H9 (cell line): ENCODE measurements at regions not wholly inside any gene's neighbourhood (a gene's known extent, or its start where the extent isn't known, plus 50 kb on each side); places are given as distances from the start of the nearest gene placed in this dataset.

Experiments used
- DNase-seq: peaks from one replicate; pipeline ENCODE4 v3.0.0-alpha.2; 2017
- H2AFZ ChIP-seq: one replicate; pipeline ENCODE4 v1.6.1; 2013; ENCODE audit warnings: mild to moderate bottlenecking, low read length, control low read depth, moderate library complexity
- H2AK5ac ChIP-seq: 2 replicates; pipeline ENCODE4 v1.6.1; 2013; ENCODE audit warnings: low read length, control low read depth, mixed read lengths; ENCODE audit not compliant: insufficient read length
- H2BK120ac ChIP-seq: one replicate; pipeline ENCODE4 v1.6.1; 2013; ENCODE audit warnings: low read depth, mild to moderate bottlenecking, low read length, control low read depth, inconsistent platforms; ENCODE audit not compliant: poor library complexity, severe bottlenecking
- H2BK12ac ChIP-seq: 2 replicates; pipeline ENCODE4 v1.6.1; 2013; ENCODE audit warnings: low read length, control low read depth, mixed read lengths, low read depth; ENCODE audit not compliant: insufficient read length
- H2BK15ac ChIP-seq: 2 replicates; pipeline ENCODE4 v1.6.1; 2013; ENCODE audit warnings: low read depth, low read length, control low read depth
- H2BK20ac ChIP-seq: one replicate; pipeline ENCODE4 v1.6.1; 2013; ENCODE audit warnings: low read depth, mild to moderate bottlenecking, low read length, control low read depth, inconsistent platforms; ENCODE audit not compliant: poor library complexity, severe bottlenecking
- H2BK5ac ChIP-seq: 2 replicates; pipeline ENCODE4 v1.6.1; 2013; ENCODE audit warnings: low read length, control low read depth, mixed read lengths; ENCODE audit not compliant: insufficient read length
- H3K14ac ChIP-seq: 2 replicates; pipeline ENCODE4 v1.6.1; 2013; ENCODE audit warnings: low read length, control low read depth; ENCODE audit not compliant: insufficient read depth
- H3K18ac ChIP-seq: 2 replicates; pipeline ENCODE4 v1.6.1; 2013; ENCODE audit warnings: low read depth, mild to moderate bottlenecking, mixed read lengths, low read length, control low read depth; ENCODE audit not compliant: insufficient read length
- H3K23ac ChIP-seq: 2 replicates; pipeline ENCODE4 v1.6.1; 2013; ENCODE audit warnings: low read length, control low read depth, mixed read lengths, low read depth; ENCODE audit not compliant: insufficient read length
- H3K23me2 ChIP-seq: 2 replicates; pipeline ENCODE4 v1.6.1; 2013; ENCODE audit warnings: low read depth, mild to moderate bottlenecking, mixed read lengths, low read length, control low read depth; ENCODE audit not compliant: insufficient read length, poor library complexity, severe bottlenecking
- H3K27ac ChIP-seq: 2 replicates; pipeline ENCODE4 v1.5.1; 2013; ENCODE audit warnings: low read length, control low read depth, mixed read lengths, low read depth; ENCODE audit not compliant: insufficient read length
- H3K27me3 ChIP-seq: 2 replicates; pipeline ENCODE4 v1.6.1; 2013; ENCODE audit warnings: low read length, control low read depth, inconsistent platforms; ENCODE audit not compliant: insufficient read depth
- H3K4ac ChIP-seq: 2 replicates; pipeline ENCODE4 v1.6.1; 2013; ENCODE audit warnings: low read depth, mild to moderate bottlenecking, control low read depth, inconsistent platforms, low read length, moderate library complexity
- H3K4me1 ChIP-seq: 2 replicates; pipeline ENCODE4 v1.6.1; 2013; ENCODE audit warnings: low read length, control low read depth, inconsistent platforms; ENCODE audit not compliant: insufficient read depth
- H3K4me2 ChIP-seq: 2 replicates; pipeline ENCODE4 v1.6.1; 2013; ENCODE audit warnings: low read length, control low read depth, mixed read lengths; ENCODE audit not compliant: insufficient read length, insufficient read depth
- H3K56ac ChIP-seq: 2 replicates; pipeline ENCODE4 v1.6.1; 2013; ENCODE audit warnings: low read depth, mild to moderate bottlenecking, mixed read lengths, low read length, control low read depth; ENCODE audit not compliant: insufficient read length
- H3K79me1 ChIP-seq: 2 replicates; pipeline ENCODE4 v1.6.1; 2013; ENCODE audit warnings: low read depth, mild to moderate bottlenecking, moderate library complexity, low read length, control low read depth, inconsistent platforms; ENCODE audit not compliant: insufficient read depth, poor library complexity, severe bottlenecking
- H3K79me2 ChIP-seq: 2 replicates; pipeline ENCODE4 v1.6.1; 2013; ENCODE audit warnings: low read length, control low read depth, inconsistent platforms; ENCODE audit not compliant: insufficient read depth
- H3K9ac ChIP-seq: 2 replicates; pipeline ENCODE4 v1.6.1; 2013; ENCODE audit warnings: low read length, control low read depth, mixed read lengths; ENCODE audit not compliant: insufficient read length; ENCODE audit errors: extremely low read depth
- H3K9me3 ChIP-seq: one replicate; pipeline ENCODE4 v1.6.1; 2013; ENCODE audit warnings: low read depth, low read length, inconsistent platforms; ENCODE audit not compliant: control insufficient read depth
- H3T11ph ChIP-seq: one replicate; pipeline ENCODE4 v1.6.1; 2013; ENCODE audit warnings: mild to moderate bottlenecking, low read length, control low read depth, inconsistent platforms
- H4K20me1 ChIP-seq: one replicate; pipeline ENCODE4 v1.6.1; 2013; ENCODE audit not compliant: control insufficient read depth, insufficient read length, insufficient read depth
- H4K5ac ChIP-seq: 2 replicates; pipeline ENCODE4 v1.6.1; 2013; ENCODE audit warnings: low read depth, mild to moderate bottlenecking, mixed read lengths, low read length, control low read depth; ENCODE audit not compliant: insufficient read length
- H4K8ac ChIP-seq: replicated peaks from 2 replicates; pipeline ENCODE4 v1.6.1; 2013; ENCODE audit warnings: low read length, control low read depth, mixed read lengths, low read depth; ENCODE audit not compliant: insufficient read length
- H4K91ac ChIP-seq: 2 replicates; pipeline ENCODE4 v1.6.1; 2013; ENCODE audit warnings: low read depth, mild to moderate bottlenecking, moderate library complexity, mixed read lengths, low read length, control low read depth; ENCODE audit not compliant: insufficient read length
- H3K27ac Mint-ChIP-seq, 3 experiments: 2 replicates in 2 of 3; 3 replicates in 1 of 3; pipeline ENCODE4 v1.8.0; 2020 to 2021; ENCODE audit warnings: mixed read lengths in 3 of 3, mild to moderate bottlenecking in 1 of 3, moderate library complexity in 1 of 3
- H3K27me3 Mint-ChIP-seq: 2 replicates; pipeline ENCODE4 v1.8.0; 2021; ENCODE audit warnings: low read depth, mild to moderate bottlenecking, moderate library complexity, mixed read lengths
- H3K36me3 Mint-ChIP-seq, 3 experiments: 2 replicates in 2 of 3; 3 replicates in 1 of 3; pipeline ENCODE4 v1.8.0; 2020 to 2021; ENCODE audit warnings: low read depth in 3 of 3, mixed read lengths in 3 of 3; ENCODE audit not compliant: insufficient read depth in 1 of 3
- H3K4me1 Mint-ChIP-seq, 2 experiments: 2 replicates each; pipeline ENCODE4 v1.8.0; 2020; ENCODE audit warnings: mixed read lengths in 2 of 2
- H3K4me3 Mint-ChIP-seq, 2 experiments: 2 replicates in 1 of 2; 3 replicates in 1 of 2; pipeline ENCODE4 v1.8.0; 2020 to 2021; ENCODE audit warnings: mild to moderate bottlenecking in 2 of 2, mixed read lengths in 2 of 2, moderate library complexity in 1 of 2
- H3K9me3 Mint-ChIP-seq, 2 experiments: 2 replicates in 1 of 2; 3 replicates in 1 of 2; pipeline ENCODE4 v1.8.0; 2020; ENCODE audit warnings: mild to moderate bottlenecking in 2 of 2, mixed read lengths in 2 of 2, moderate library complexity in 1 of 2
- CTCF ChIP-seq: fragments of 200-600 bp; sonication (generic); conservative IDR thresholded peaks from 3 replicates; pipeline ENCODE4 v1.8.0; 2021; ENCODE audit warnings: antibody characterized with exemption, mild to moderate bottlenecking
- WGBS: extraction: QIAGEN DNeasy Blood & Tissue Kit; methylation state at CpG from one replicate; pipeline ENCODE4 v1.1.7; 2013; ENCODE audit warnings: missing lambda C conversion rate, low lambda C conversion rate, mixed read lengths; ENCODE audit not compliant: insufficient read length; ENCODE audit errors: extremely low coverage; 5-methylcytosine and 5-hydroxymethylcytosine counted together

- Histone ChIP-seq H3K23ac (no peak overlapping the region), H2BK120ac (no peak overlapping the region), H2BK12ac (no peak overlapping the region), H3K9me3 (no peaks in the 10 kb centered on the region), H3K4me1 (no peaks in the 10 kb centered on the region), H2BK20ac (no peak overlapping the region), H2BK5ac (no peak overlapping the region), H3T11ph (no peak overlapping the region), H3K27ac (no peak overlapping the region), H3K23me2 (no peaks in the 10 kb centered on the region), H2AFZ (no peak overlapping the region), H3K27me3 (no peaks in the 10 kb centered on the region), H3K4me2 (no peak overlapping the region), H2BK15ac (no peak overlapping the region), H3K18ac (no peak overlapping the region), H3K79me1 (no peaks in the 10 kb centered on the region), H2AK5ac (no peak overlapping the region), H4K91ac (no peak overlapping the region), H4K8ac (no peak overlapping the region), H4K20me1 (no peaks in the 10 kb centered on the region), H3K56ac (no peak overlapping the region), H3K4ac (no peak overlapping the region), H3K9ac (no peak overlapping the region), H3K79me2 (no peaks in the 10 kb centered on the region), H4K5ac (no peak overlapping the region), H3K14ac (no peak overlapping the region)
- WGBS, result no CpG with 5 or more reads among the region's 3 CpGs
- Mint-ChIP-seq H3K9me3 (no peaks in the 10 kb centered on the region), H3K4me3 (no peak overlapping the region), H3K27ac (no peak overlapping the region), H3K27me3 (no peaks in the 10 kb centered on the region; the same call in 1 of the 2 replicates), H3K36me3 (no peaks in the 10 kb centered on the region), H3K4me1 (peaks cover 0 to 4% of the 10 kb centered on the region in 2 experiments; a peak in 1 of 4 replicates)
- no peak for DNase-seq
- TF ChIP-seq CTCF, result no peak
Observed at GRCh38 chr11:29844031-29844430, 172.8 kb downstream of the KCNA4 start.
